ENCODE measurements at regions not wholly inside any gene's neighbourhood (a gene's known extent, or its start where the extent isn't known, plus 50 kb on each side); places are given as distances from the start of the nearest gene placed in this dataset.

GRCh38 chr5:165630261-165630778 is 2124.9 kb downstream of the MAT2B start:
- in situ Hi-C loops (cut with MboI; ENCODE audit: low sequenced_read_pairs), result no loop called here

- in situ Hi-C loops (cut with MboI; ENCODE audit: low sequenced_read_pairs), result no loop called here
Measured at GRCh38 chr5:165631235-165631634, 2125.8 kb downstream of the MAT2B start.

DNA sequence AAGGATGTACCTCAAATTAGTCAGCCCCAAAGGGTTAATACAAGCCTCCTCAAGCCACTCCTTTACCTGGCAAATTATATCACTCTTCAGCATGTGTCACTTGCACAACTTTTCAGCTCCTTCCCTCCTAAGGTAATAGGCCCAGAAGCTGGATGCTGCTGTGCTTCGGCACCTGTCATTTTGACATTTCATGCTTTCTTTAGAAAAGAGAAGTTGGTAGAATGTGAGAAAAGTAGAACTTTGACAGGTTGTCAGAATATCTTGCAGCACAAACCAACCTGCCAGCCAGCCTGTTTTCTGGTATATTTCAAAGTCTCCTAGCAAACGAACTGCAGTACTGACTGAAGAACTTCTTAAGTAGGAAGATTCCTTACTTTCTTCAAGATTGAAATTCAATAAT is 2136.9 kb downstream of the MAT2B start:
- in situ Hi-C loops (cut with MboI; ENCODE audit: low sequenced_read_pairs), result no loop called here

DNA sequence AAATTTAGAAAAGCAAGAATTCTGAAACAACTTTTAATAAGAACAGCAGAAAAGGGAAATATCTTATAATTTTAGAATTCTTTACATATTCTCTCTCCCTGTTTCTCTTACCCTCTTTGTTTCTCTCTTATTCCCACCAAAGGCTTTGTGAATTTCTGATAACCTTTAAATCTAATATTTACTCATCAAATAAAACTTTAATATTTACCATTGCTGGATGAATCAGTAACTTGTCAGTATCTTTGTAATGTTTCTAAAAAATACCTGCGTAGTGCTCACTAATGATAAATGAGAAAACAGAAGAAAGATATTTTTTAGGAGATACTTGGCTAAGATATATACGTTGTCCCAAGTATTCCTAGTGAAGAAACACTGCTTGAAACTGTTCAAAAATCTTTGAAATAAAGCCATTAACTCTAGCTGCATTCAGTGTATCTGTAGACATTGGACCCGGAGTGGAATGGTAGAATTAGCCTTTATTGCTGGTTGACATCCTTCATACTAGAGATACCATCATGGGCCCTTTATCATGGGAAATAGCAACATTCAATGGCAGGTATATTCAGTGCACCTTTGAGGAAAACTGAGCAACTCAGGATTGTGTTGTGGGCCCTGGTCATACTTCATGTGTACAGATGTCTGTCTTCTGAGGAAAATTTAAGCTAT is 2160.4 kb downstream of the MAT2B start:
- in situ Hi-C loops (cut with MboI; ENCODE audit: low sequenced_read_pairs), result no loop called here

- in situ Hi-C loops (cut with MboI; ENCODE audit: low sequenced_read_pairs), result no loop called here
Measured at GRCh38 chr5:165673499-165673898, 2168.1 kb downstream of the MAT2B start.

DNA sequence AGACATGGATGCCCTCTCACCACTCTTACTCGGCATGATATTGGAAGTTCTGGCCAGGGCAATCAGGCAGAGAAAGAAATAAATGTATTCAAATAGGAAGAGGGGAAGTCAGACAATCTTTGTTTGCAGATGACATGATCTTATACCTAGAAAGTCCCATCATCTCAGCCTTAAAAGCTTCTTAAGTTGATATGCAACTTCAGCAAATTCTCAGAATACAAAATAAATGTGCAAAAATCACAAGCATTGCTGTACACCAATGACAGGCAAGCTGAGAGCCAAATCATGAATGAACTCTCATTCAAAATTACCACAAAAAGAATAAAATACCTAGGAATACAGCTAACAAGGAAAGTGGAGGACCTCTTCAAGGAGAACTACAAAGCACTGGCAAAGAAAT is 2190.4 kb downstream of the MAT2B start:
- in situ Hi-C loops (cut with MboI; ENCODE audit: low sequenced_read_pairs), result no loop called here

- in situ Hi-C loops (cut with MboI; ENCODE audit: low sequenced_read_pairs), result no loop called here
Measured at GRCh38 chr5:165705960-165706359, 2200.5 kb downstream of the MAT2B start.

GRCh38 chr5:165712011-165712410 is 2206.6 kb downstream of the MAT2B start:
- in situ Hi-C loops (cut with MboI; ENCODE audit: low sequenced_read_pairs), result no loop called here

GRCh38 chr5:165714598-165714997 is 2209.2 kb downstream of the MAT2B start:
- in situ Hi-C loops (cut with MboI; ENCODE audit: low sequenced_read_pairs), result no loop called here

- in situ Hi-C loops (cut with MboI; ENCODE audit: low sequenced_read_pairs), result no loop called here
Measured at GRCh38 chr5:165720901-165721300, 2215.5 kb downstream of the MAT2B start.

- in situ Hi-C loops (cut with MboI; ENCODE audit: low sequenced_read_pairs), result no loop called here
Measured at GRCh38 chr5:165722401-165722800, 2217.0 kb downstream of the MAT2B start.

GRCh38 chr5:165723931-165724330 is 2218.5 kb downstream of the MAT2B start:
- in situ Hi-C loops (cut with MboI; ENCODE audit: low sequenced_read_pairs), result no loop called here

DNA sequence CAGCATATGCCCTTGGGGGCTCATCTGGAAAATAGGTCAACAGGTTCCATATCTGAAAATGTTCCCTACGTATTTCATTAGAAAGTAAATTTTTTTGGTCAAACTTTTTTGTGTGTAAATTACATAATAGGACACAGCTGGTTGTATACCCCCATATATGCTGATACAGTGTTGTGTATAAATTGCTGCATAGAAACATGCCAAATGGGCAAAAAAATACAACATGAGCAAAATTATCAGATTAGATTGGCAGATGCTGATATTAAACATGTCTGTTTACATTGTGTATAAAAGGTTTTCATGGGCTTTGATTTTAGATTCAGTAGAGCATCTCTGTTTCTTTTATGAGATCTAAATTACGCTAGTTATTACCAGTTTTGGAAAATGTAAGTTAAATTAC is 2223.0 kb downstream of the MAT2B start:
- in situ Hi-C loops (cut with MboI; ENCODE audit: low sequenced_read_pairs), result no loop called here

- in situ Hi-C loops (cut with MboI; ENCODE audit: low sequenced_read_pairs), result no loop called here
Measured at GRCh38 chr5:165735388-165735787, 2230.0 kb downstream of the MAT2B start.

DNA sequence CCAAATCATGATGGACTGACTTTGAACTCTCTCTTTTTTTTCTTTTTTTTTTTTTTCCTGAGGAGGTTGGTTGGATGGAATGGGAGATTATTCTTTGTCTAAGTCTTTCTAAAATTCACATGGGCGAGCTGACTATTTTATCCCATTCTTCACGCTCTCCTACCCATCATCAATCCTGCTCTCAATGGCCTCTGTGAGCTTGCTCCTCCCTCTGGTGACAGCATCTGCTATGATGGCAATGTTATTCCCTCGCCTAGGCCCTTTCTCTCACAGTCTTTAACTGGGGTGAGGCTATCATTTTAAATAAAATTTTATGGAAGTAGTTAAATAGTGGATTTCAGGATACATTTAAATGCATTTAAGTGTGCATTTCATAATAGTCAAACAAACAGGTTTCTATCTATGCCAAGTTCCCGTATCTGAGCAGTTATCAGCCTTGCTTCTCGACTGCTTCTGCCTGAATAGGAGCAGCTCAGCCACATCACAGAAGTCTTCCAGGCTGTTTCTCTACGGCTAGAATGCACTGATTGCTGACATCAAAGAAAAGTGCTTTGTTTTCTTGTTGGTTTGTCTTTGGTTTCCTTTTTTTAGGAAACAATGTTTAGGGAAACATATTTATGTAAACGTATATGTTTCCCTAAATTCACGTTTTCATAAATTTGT is 2233.8 kb downstream of the MAT2B start:
- in situ Hi-C loops (cut with MboI; ENCODE audit: low sequenced_read_pairs), result no loop called here

GRCh38 chr5:165757791-165758190 is 2252.4 kb downstream of the MAT2B start:
- in situ Hi-C loops (cut with MboI; ENCODE audit: low sequenced_read_pairs), result no loop called here

GRCh38 chr5:165775111-165775510 is 2269.7 kb downstream of the MAT2B start:
- in situ Hi-C loops (cut with MboI; ENCODE audit: low sequenced_read_pairs), result no loop called here

DNA sequence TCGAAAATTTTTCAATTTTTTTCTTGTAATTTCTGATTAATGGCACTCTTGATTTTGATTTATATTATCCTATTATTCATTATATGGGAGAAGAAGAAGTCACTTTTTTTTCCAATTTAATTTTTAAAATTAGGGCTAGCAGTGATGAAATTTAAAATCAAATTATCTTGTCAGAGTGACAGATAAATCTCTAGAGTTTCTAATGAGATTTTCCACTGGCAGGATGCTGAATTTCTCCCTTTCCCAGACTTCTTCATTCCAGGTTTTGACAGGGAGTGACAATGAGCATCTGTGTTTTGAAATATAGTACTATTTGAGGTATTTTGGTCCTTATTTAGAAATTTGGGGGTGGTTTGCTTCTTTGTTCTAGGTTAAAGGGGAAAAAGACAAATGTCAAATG is 2274.1 kb downstream of the MAT2B start:
- in situ Hi-C loops (cut with MboI; ENCODE audit: low sequenced_read_pairs), result no loop called here

DNA sequence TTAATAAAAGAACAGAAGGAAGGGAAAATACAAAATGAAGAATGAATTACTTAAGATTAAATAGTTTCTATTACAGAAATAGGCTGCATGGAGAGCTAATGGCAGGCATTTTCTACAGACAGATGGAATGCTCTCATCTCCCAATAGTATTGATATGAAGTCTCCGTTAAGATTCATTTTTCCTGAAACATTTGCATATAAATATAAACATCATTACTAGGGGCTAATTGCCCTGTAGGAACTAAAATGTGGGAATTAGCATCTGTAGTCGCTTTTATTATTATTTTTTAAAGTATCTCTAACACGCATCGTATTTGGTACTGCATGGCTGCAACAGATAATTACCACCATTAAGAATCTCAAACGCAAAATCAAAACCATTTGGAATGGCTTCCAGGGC is 2275.5 kb downstream of the MAT2B start:
- in situ Hi-C loops (cut with MboI; ENCODE audit: low sequenced_read_pairs), result no loop called here

GRCh38 chr5:165781738-165782137 is 2276.3 kb downstream of the MAT2B start:
- in situ Hi-C loops (cut with MboI; ENCODE audit: low sequenced_read_pairs), result no loop called here

DNA sequence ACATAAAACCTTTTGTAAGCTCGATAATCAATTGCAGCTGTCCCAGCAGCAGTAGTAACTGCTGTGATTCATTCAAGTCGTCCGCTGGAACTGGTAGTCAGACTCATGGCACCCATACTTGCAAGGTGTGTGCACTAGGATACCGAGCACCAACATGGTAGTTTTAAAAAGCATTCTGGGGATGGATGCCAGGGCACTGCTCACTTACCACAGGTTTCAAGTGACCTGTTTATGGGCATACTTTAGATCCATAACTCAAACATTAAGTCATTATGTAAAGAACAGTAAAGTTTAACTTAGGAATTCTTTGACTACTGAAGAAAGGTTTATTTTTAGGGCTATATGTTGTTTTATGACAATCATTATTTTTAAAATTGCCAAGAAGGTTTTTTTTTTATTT is 2277.6 kb downstream of the MAT2B start:
- in situ Hi-C loops (cut with MboI; ENCODE audit: low sequenced_read_pairs), result no loop called here

DNA sequence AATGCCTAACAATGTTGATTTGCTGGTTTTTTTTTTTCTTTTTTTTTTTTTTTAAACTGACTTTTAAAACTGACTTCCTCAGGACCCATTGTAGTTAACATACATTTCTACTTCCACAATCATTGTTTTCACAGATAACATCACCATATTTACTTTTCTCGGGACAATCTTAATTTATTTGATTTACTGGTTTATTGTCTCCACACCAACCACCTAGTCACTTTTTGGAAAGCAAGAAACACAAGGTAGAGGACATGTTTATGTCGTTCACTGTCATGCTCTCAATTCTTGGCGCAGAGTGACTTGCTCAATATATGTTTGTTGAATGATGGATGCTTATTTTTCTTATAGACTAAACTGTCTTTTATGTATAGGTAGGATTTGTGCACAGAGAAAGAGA is 2280.7 kb downstream of the MAT2B start:
- in situ Hi-C loops (cut with MboI; ENCODE audit: low sequenced_read_pairs), result no loop called here

DNA sequence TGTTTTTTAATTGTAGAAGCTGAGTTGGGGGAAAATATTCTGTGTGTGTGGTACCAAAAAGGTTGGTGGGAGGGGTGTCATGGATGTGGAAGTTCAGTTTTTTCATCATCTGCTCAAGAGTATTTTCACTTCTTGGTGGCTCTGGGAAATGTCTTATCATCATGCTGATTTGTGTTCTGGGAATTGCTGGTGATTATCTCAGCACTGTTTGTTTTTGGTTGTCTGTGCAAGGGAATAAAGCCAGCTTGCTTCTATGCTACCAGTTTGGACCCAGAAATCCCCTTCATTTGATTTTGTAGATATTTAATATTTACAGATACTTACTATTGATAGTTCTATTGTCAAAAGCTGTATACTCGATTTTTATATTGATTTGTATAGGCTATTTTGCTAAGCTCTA is 2289.7 kb downstream of the MAT2B start:
- in situ Hi-C loops (cut with MboI; ENCODE audit: low sequenced_read_pairs), result no loop called here

All from HL-60/S4 (cell line).